KMS-11 (cell line): ENCODE measurements at regions not wholly inside any gene's neighbourhood (a gene's known extent, or its start where the extent isn't known, plus 50 kb on each side); places are given as distances from the start of the nearest gene placed in this dataset.

Source experiments
- H2AFZ ChIP-seq: fragments of 200-600 bp; sonication (generic); 2 replicates; pipeline ENCODE4 v1.6.1; 2016; ENCODE audit warnings: antibody characterized with exemption, mixed run types, low read depth
- H3K27ac ChIP-seq: fragments of 200-600 bp; sonication (generic); 2 replicates; pipeline ENCODE4 v1.6.1; 2016; ENCODE audit warnings: mild to moderate bottlenecking, mixed run types
- H3K27me3 ChIP-seq: fragments of 200-600 bp; sonication (generic); 2 replicates; pipeline ENCODE4 v1.6.1; 2017; ENCODE audit warnings: mild to moderate bottlenecking, low read depth, mixed run types, moderate library complexity; ENCODE audit not compliant: insufficient read depth
- H3K36me3 ChIP-seq: fragments of 200-600 bp; sonication (generic); 2 replicates; pipeline ENCODE4 v1.6.1; 2017; ENCODE audit warnings: mild to moderate bottlenecking, mixed run types; ENCODE audit not compliant: insufficient read depth
- H3K4me1 ChIP-seq: fragments of 200-600 bp; sonication (generic); 2 replicates; pipeline ENCODE4 v1.6.1; 2016; ENCODE audit warnings: mild to moderate bottlenecking, low read depth, mixed run types; ENCODE audit not compliant: poor library complexity, severe bottlenecking
- H3K4me2 ChIP-seq: fragments of 200-600 bp; sonication (generic); 2 replicates; pipeline ENCODE4 v1.7.0; 2016; ENCODE audit warnings: mild to moderate bottlenecking, mixed run types
- H3K4me3 ChIP-seq: fragments of 200-600 bp; sonication (generic); IDR thresholded peaks from 2 replicates; pipeline ENCODE4 v1.6.1; 2017; ENCODE audit warnings: low read depth, low read length, mixed read lengths; ENCODE audit not compliant: insufficient read depth
- H3K79me2 ChIP-seq: fragments of 200-600 bp; sonication (generic); 2 replicates; pipeline ENCODE4 v1.6.1; 2016; ENCODE audit warnings: low read depth, mixed run types; ENCODE audit not compliant: insufficient read depth
- H3K9ac ChIP-seq: fragments of 200-600 bp; sonication (generic); 2 replicates; pipeline ENCODE4 v1.6.1; 2016; ENCODE audit warnings: mild to moderate bottlenecking, mixed run types
- H4K20me1 ChIP-seq: fragments of 200-600 bp; sonication (generic); 2 replicates; pipeline ENCODE4 v1.6.1; 2016; ENCODE audit warnings: mild to moderate bottlenecking, mixed run types; ENCODE audit not compliant: insufficient read depth
- CTCF ChIP-seq: fragments of 200-600 bp; sonication (generic); conservative IDR thresholded peaks from 2 replicates; pipeline ENCODE4 v1.6.1; 2017; ENCODE audit warnings: low read depth, mild to moderate bottlenecking, antibody characterized with exemption, low read length, moderate library complexity, mixed read lengths

- no peaks in the 10 kb centered on the region for H3K4me1 ChIP-seq
- no peak overlapping the region for H3K4me3 ChIP-seq
- H2AFZ ChIP-seq: no peak overlapping the region
- no peaks in the 10 kb centered on the region for H3K27me3 ChIP-seq
- H4K20me1 ChIP-seq: no peaks in the 10 kb centered on the region
- TF ChIP-seq CTCF: no peak
- H3K9ac ChIP-seq: no peak overlapping the region
- no peaks in the 10 kb centered on the region for H3K79me2 ChIP-seq
- no peaks in the 10 kb centered on the region for H3K36me3 ChIP-seq
- H3K4me2 ChIP-seq: no peak overlapping the region
- no peak overlapping the region for H3K27ac ChIP-seq
Observed at GRCh38 chr12:88424791-88425730, 155.2 kb downstream of the KITLG start.

GRCh38 chr12:88428350-88428749 is 151.9 kb downstream of the KITLG start:
- H3K27ac ChIP-seq: no peak overlapping the region
- no peaks in the 10 kb centered on the region for H3K27me3 ChIP-seq
- no peak overlapping the region for H3K4me3 ChIP-seq
- no peak overlapping the region for H3K9ac ChIP-seq
- H2AFZ ChIP-seq: no peak overlapping the region
- TF ChIP-seq CTCF: no peak
- H3K4me2 ChIP-seq: no peak overlapping the region
- no peaks in the 10 kb centered on the region for H3K36me3 ChIP-seq
- H3K79me2 ChIP-seq: no peaks in the 10 kb centered on the region
- no peaks in the 10 kb centered on the region for H4K20me1 ChIP-seq
- H3K4me1 ChIP-seq: no peaks in the 10 kb centered on the region

GRCh38 chr12:88431246-88431645 is 149.0 kb downstream of the KITLG start:
- Histone ChIP-seq H3K4me1 (no peaks in the 10 kb centered on the region), H4K20me1 (no peaks in the 10 kb centered on the region), H3K4me2 (no peak overlapping the region), H3K27ac (no peak overlapping the region), H3K4me3 (no peak overlapping the region), H3K9ac (no peak overlapping the region), H3K36me3 (no peaks in the 10 kb centered on the region), H3K79me2 (no peaks in the 10 kb centered on the region), H2AFZ (no peak overlapping the region), H3K27me3 (no peaks in the 10 kb centered on the region)
- no peak for TF ChIP-seq CTCF

- TF ChIP-seq CTCF: no peak
- H3K9ac ChIP-seq: no peak overlapping the region
- H4K20me1 ChIP-seq: no peaks in the 10 kb centered on the region
- H3K27me3 ChIP-seq: no peaks in the 10 kb centered on the region
- no peak overlapping the region for H2AFZ ChIP-seq
- H3K79me2 ChIP-seq: no peaks in the 10 kb centered on the region
- no peak overlapping the region for H3K4me2 ChIP-seq
- no peak overlapping the region for H3K27ac ChIP-seq
- no peaks in the 10 kb centered on the region for H3K4me1 ChIP-seq
- H3K36me3 ChIP-seq: no peaks in the 10 kb centered on the region
- H3K4me3 ChIP-seq: no peak overlapping the region
Observed at GRCh38 chr12:88432531-88433490, 147.5 kb downstream of the KITLG start.
